ENCODE measurements at regions not wholly inside any gene's neighbourhood (a gene's known extent, or its start where the extent isn't known, plus 50 kb on each side); places are given as distances from the start of the nearest gene placed in this dataset.
A peak's percentile ranks its signal among the peaks of the same experiment; 100 is the strongest.

DNA sequence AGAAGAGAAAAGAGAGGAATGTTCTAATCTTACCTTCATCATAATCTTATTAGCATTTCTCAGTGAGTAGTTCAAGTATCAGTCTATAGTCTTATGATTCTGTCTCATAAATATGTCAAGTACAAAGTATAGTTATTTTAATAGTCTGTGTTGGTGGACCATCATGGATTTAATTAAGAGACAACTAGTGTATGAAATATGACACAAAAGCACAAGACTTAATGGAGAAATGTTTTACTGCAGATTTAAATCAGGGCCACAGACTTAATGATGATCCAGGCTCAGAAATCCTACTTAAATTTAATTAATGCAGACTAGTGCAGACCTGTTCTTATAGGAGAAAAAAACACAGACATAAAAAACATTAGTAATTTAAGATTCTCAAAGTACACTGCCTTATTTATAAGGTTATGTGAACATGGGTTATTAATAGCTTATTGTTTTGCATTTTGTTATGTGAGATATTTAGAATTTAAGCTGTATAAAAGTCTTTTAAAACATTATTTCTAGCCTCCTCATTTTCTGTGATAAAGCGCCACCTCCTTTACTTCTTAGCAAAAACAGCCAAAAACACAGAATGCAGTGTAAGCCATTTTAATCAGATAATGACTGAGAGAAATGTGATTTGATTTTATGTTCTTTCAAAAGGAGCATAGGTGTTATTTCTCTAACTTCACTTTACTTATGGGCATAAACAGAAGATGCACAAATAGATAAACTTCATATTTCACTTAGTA lies 255.0 kb upstream of the SNX7 start:
- Histone ChIP-seq H3K79me2 (ENCODE audit: low read length) (no peaks in the 10 kb centered on the region), H2AFZ (ENCODE audit: low read length) (peak overlapping the region; percentile 58; the same call in 1 of the 2 replicates), H3K4me2 (ENCODE audit: low read length) (0 out of 2 replicates have a peak overlapping the region, but pooled peaks have one; percentile 64), H3K27ac (ENCODE audit: low read length) (no peak overlapping the region), H3K9me2 (replicated peaks; ENCODE audit: low read length) (no peaks in the 10 kb centered on the region), H3K36me3 (ENCODE audit: low read depth, low read length) (no peaks in the 10 kb centered on the region), H3K27me3 (ENCODE audit: low read length) (no peaks in the 10 kb centered on the region), H3F3A (ENCODE audit: low read length, unreplicated experiment) (no peaks in the 10 kb centered on the region), H3K9ac (ENCODE audit: low read length) (no peak overlapping the region), H3K4me1 (ENCODE audit: insufficient read depth, low read length) (peaks cover 17% of the 10 kb centered on the region; the same call in 1 of the 2 replicates), H3K9me3 (ENCODE audit: low read length) (no peaks in the 10 kb centered on the region), H4K20me1 (ENCODE audit: low read length) (no peaks in the 10 kb centered on the region), H3K4me3 (ENCODE audit: low read length) (no peak overlapping the region)
- ATAC-seq: peak; percentile 18; the same call in 1 of the 2 replicates
- ChIA-PET POLR2A (ENCODE audit: unreplicated experiment) (no interaction called here), CTCF (no interaction called here)
- no TSS peak for BruUV-seq (replicated peaks)
- TF ChIP-seq, protein P1, sequence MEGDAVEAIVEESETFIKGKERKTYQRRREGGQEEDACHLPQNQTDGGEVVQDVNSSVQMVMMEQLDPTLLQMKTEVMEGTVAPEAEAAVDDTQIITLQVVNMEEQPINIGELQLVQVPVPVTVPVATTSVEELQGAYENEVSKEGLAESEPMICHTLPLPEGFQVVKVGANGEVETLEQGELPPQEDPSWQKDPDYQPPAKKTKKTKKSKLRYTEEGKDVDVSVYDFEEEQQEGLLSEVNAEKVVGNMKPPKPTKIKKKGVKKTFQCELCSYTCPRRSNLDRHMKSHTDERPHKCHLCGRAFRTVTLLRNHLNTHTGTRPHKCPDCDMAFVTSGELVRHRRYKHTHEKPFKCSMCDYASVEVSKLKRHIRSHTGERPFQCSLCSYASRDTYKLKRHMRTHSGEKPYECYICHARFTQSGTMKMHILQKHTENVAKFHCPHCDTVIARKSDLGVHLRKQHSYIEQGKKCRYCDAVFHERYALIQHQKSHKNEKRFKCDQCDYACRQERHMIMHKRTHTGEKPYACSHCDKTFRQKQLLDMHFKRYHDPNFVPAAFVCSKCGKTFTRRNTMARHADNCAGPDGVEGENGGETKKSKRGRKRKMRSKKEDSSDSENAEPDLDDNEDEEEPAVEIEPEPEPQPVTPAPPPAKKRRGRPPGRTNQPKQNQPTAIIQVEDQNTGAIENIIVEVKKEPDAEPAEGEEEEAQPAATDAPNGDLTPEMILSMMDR (conservative IDR thresholded peaks at IDR 0.05; ENCODE audit: low read depth, low read length): peak; percentile 30; the same call in 1 of the 2 replicates
- TF ChIP-seq EZH2phosphoT487 (IDR thresholded peaks at IDR 0.05; ENCODE audit: borderline replicate concordance, low read length) (no peak), EZH2 (IDR thresholded peaks at IDR 0.05; ENCODE audit: low read length, unreplicated experiment) (no peak)
- intact Hi-C loops (cut with micrococcal nuclease): no loop called here
- DNase-seq: no peak

GRCh38 chr1:98405581-98406074 lies 255.9 kb upstream of the SNX7 start:
- ChIA-PET POLR2A (ENCODE audit: unreplicated experiment) (interaction anchor here (0.7 kb wide), 1 partner anchor 274 kb away, joined by 4 read pairs; no protein-coding TSS in a partner anchor), CTCF (no interaction called here)
- Histone ChIP-seq H3K27ac (ENCODE audit: low read length) (no peak overlapping the region), H3K4me1 (ENCODE audit: insufficient read depth, low read length) (peaks cover 17% of the 10 kb centered on the region; the same call in 1 of the 2 replicates), H4K20me1 (ENCODE audit: low read length) (no peaks in the 10 kb centered on the region), H3K4me3 (ENCODE audit: low read length) (peak overlapping the region; percentile 26; the same call in 1 of the 2 replicates), H3F3A (ENCODE audit: low read length, unreplicated experiment) (no peaks in the 10 kb centered on the region), H3K9me3 (ENCODE audit: low read length) (no peaks in the 10 kb centered on the region), H3K9ac (ENCODE audit: low read length) (no peak overlapping the region), H3K4me2 (ENCODE audit: low read length) (peak overlapping the region; percentile 64), H3K27me3 (ENCODE audit: low read length) (no peaks in the 10 kb centered on the region), H3K36me3 (ENCODE audit: low read depth, low read length) (no peaks in the 10 kb centered on the region), H3K79me2 (ENCODE audit: low read length) (no peaks in the 10 kb centered on the region), H3K9me2 (replicated peaks; ENCODE audit: low read length) (no peaks in the 10 kb centered on the region), H2AFZ (ENCODE audit: low read length) (peak overlapping the region; percentile 58)
- DNase-seq (peak; percentile 9), ATAC-seq (peak; percentile 67)
- intact Hi-C loops (cut with micrococcal nuclease): loop anchor here (1.0 kb wide), 1 partner anchor 74 kb away; no protein-coding TSS in a partner anchor
- BruUV-seq (replicated peaks): no TSS peak
- TF ChIP-seq, protein P1 (conservative IDR thresholded peaks at IDR 0.05; ENCODE audit: low read depth, low read length): no peak
- TF ChIP-seq EZH2 (IDR thresholded peaks at IDR 0.05; ENCODE audit: low read length, unreplicated experiment): no peak
- TF ChIP-seq EZH2phosphoT487 (IDR thresholded peaks at IDR 0.05; ENCODE audit: borderline replicate concordance, low read length): no peak

DNA sequence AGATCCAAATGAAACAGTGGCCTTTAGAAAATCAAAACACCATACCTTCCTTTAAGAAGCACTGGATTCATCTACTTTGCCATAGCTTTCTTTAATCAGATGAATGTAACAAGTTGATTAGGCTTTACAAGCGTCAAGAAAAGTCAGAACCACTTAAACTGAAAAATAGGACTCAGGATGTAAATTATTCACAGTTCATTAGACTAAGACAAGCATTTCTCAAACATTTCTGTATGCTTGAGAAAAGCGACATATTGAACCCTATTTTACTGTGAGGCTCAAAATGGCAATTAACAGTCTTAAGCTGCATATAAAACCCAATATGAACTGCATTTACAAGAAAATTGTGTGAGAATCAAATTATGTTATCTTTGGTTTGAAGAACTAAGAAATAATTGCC lies 256.7 kb upstream of the SNX7 start:
- no peak for ATAC-seq
- Histone ChIP-seq H3K27me3 (ENCODE audit: low read length) (no peaks in the 10 kb centered on the region), H3K79me2 (ENCODE audit: low read length) (no peaks in the 10 kb centered on the region), H3K36me3 (ENCODE audit: low read depth, low read length) (no peaks in the 10 kb centered on the region), H3K4me1 (ENCODE audit: insufficient read depth, low read length) (peaks cover 17% of the 10 kb centered on the region; the same call in 1 of the 2 replicates), H3K9me2 (replicated peaks; ENCODE audit: low read length) (no peaks in the 10 kb centered on the region), H3K4me2 (ENCODE audit: low read length) (no peak overlapping the region), H3K9me3 (ENCODE audit: low read length) (no peaks in the 10 kb centered on the region), H3K27ac (ENCODE audit: low read length) (no peak overlapping the region), H2AFZ (ENCODE audit: low read length) (no peak overlapping the region), H3K9ac (ENCODE audit: low read length) (no peak overlapping the region), H4K20me1 (ENCODE audit: low read length) (no peaks in the 10 kb centered on the region), H3K4me3 (ENCODE audit: low read length) (no peak overlapping the region), H3F3A (ENCODE audit: low read length, unreplicated experiment) (no peaks in the 10 kb centered on the region)
- TF ChIP-seq EZH2 (IDR thresholded peaks at IDR 0.05; ENCODE audit: low read length, unreplicated experiment) (no peak), EZH2phosphoT487 (IDR thresholded peaks at IDR 0.05; ENCODE audit: borderline replicate concordance, low read length) (no peak)
- TF ChIP-seq, protein P1 (conservative IDR thresholded peaks at IDR 0.05; ENCODE audit: low read depth, low read length): no peak
- ChIA-PET POLR2A (ENCODE audit: unreplicated experiment) (interaction anchor here (0.7 kb wide), 1 partner anchor 273 kb away, joined by 4 read pairs; no protein-coding TSS in a partner anchor), CTCF (no interaction called here)
- no TSS peak for BruUV-seq (replicated peaks)
- DNase-seq: no peak
- intact Hi-C loops (cut with micrococcal nuclease): loop anchor here (1.0 kb wide), 1 partner anchor 74 kb away; no protein-coding TSS in a partner anchor
